ENCODE measurements at regions not wholly inside any gene's neighbourhood (a gene's known extent, or its start where the extent isn't known, plus 50 kb on each side); places are given as distances from the start of the nearest gene placed in this dataset.

GRCh38 chr21:18518054-18518481 is 114.5 kb upstream of the TMPRSS15 start:
- Histone ChIP-seq H2AFZ (ENCODE audit: low read length) (no peak overlapping the region), H3K4me3 (ENCODE audit: low read depth, low read length, poor library complexity, severe bottlenecking) (no peak overlapping the region), H3K9me3 (ENCODE audit: low read length) (0 out of 2 replicates have a peak, but pooled peaks cover 3% of the 10 kb centered on the region), H3K79me2 (ENCODE audit: insufficient read depth, low read depth, low read length) (no peaks in the 10 kb centered on the region), H3K27ac (ENCODE audit: low read depth, low read length, poor library complexity, severe bottlenecking) (no peak overlapping the region), H3K36me3 (ENCODE audit: insufficient read depth, low read length) (no peaks in the 10 kb centered on the region), H4K20me1 (ENCODE audit: insufficient read depth, low read length) (no peaks in the 10 kb centered on the region), H3K4me1 (ENCODE audit: insufficient read depth, low read length, poor library complexity, severe bottlenecking) (no peaks in the 10 kb centered on the region), H3K9me2 (ENCODE audit: insufficient read depth, low read length) (no peaks in the 10 kb centered on the region), H3K4me2 (ENCODE audit: low read length) (no peak overlapping the region)
- POLR2A ChIA-PET, result no interaction called here
- DNase-seq (ENCODE audit: low spot score), result no peak
- intact Hi-C loops (cut with micrococcal nuclease; ENCODE audit: unreplicated experiment), result no loop called here
- CTCF ChIA-PET (ENCODE audit: unreplicated experiment), result no interaction called here
- TF ChIP-seq EZH2phosphoT487 (IDR thresholded peaks at IDR 0.05; ENCODE audit: borderline replicate concordance, low read depth, low read length), result no peak
- TF ChIP-seq CTCF (conservative IDR thresholded peaks at IDR 0.05; ENCODE audit: low read length), result no peak
- BruUV-seq (replicated peaks), result no TSS peak

GRCh38 chr21:18521204-18521603 is 117.6 kb upstream of the TMPRSS15 start:
- H2AFZ ChIP-seq (ENCODE audit: low read length), result no peak overlapping the region
- no peaks in the 10 kb centered on the region for H3K9me2 ChIP-seq (ENCODE audit: insufficient read depth, low read length)
- 0 out of 2 replicates have a peak, but pooled peaks cover 3% of the 10 kb centered on the region for H3K9me3 ChIP-seq (ENCODE audit: low read length)
- H3K4me1 ChIP-seq (ENCODE audit: insufficient read depth, low read length, poor library complexity, severe bottlenecking), result no peaks in the 10 kb centered on the region
- no TSS peak for BruUV-seq (replicated peaks)
- no peak overlapping the region for H3K27ac ChIP-seq (ENCODE audit: low read depth, low read length, poor library complexity, severe bottlenecking)
- H3K4me3 ChIP-seq (ENCODE audit: low read depth, low read length, poor library complexity, severe bottlenecking), result no peak overlapping the region
- H4K20me1 ChIP-seq (ENCODE audit: insufficient read depth, low read length), result no peaks in the 10 kb centered on the region
- H3K4me2 ChIP-seq (ENCODE audit: low read length), result no peak overlapping the region
- ChIA-PET CTCF (ENCODE audit: unreplicated experiment) (no interaction called here), POLR2A (interaction anchor here (0.6 to 3.0 kb wide), 2 partner anchors 9 to 511 kb away, joined by 4 to 7 read pairs; no protein-coding TSS in a partner anchor)
- intact Hi-C loops (cut with micrococcal nuclease; ENCODE audit: unreplicated experiment), result no loop called here
- H3K79me2 ChIP-seq (ENCODE audit: insufficient read depth, low read depth, low read length), result no peaks in the 10 kb centered on the region
- no peak for TF ChIP-seq CTCF (conservative IDR thresholded peaks at IDR 0.05; ENCODE audit: low read length)
- no peak for TF ChIP-seq EZH2phosphoT487 (IDR thresholded peaks at IDR 0.05; ENCODE audit: borderline replicate concordance, low read depth, low read length)
- no peak for DNase-seq (ENCODE audit: low spot score)
- H3K36me3 ChIP-seq (ENCODE audit: insufficient read depth, low read length), result no peaks in the 10 kb centered on the region

- DNase-seq (ENCODE audit: low spot score), result no peak
- Histone ChIP-seq H3K79me2 (ENCODE audit: insufficient read depth, low read depth, low read length) (no peaks in the 10 kb centered on the region), H4K20me1 (ENCODE audit: insufficient read depth, low read length) (no peaks in the 10 kb centered on the region), H3K4me3 (ENCODE audit: low read depth, low read length, poor library complexity, severe bottlenecking) (no peak overlapping the region), H3K4me2 (ENCODE audit: low read length) (no peak overlapping the region), H3K36me3 (ENCODE audit: insufficient read depth, low read length) (no peaks in the 10 kb centered on the region), H3K27ac (ENCODE audit: low read depth, low read length, poor library complexity, severe bottlenecking) (no peak overlapping the region), H3K4me1 (ENCODE audit: insufficient read depth, low read length, poor library complexity, severe bottlenecking) (no peaks in the 10 kb centered on the region), H2AFZ (ENCODE audit: low read length) (no peak overlapping the region), H3K9me2 (ENCODE audit: insufficient read depth, low read length) (no peaks in the 10 kb centered on the region), H3K9me3 (ENCODE audit: low read length) (0 out of 2 replicates have a peak, but pooled peaks cover 3% of the 10 kb centered on the region)
- BruUV-seq (replicated peaks), result no TSS peak
- ChIA-PET POLR2A (no interaction called here), CTCF (ENCODE audit: unreplicated experiment) (no interaction called here)
- TF ChIP-seq CTCF (conservative IDR thresholded peaks at IDR 0.05; ENCODE audit: low read length) (0 out of 2 replicates have a peak, but pooled peaks have one; percentile 32), EZH2phosphoT487 (IDR thresholded peaks at IDR 0.05; ENCODE audit: borderline replicate concordance, low read depth, low read length) (no peak)
- intact Hi-C loops (cut with micrococcal nuclease; ENCODE audit: unreplicated experiment), result no loop called here
These were observed 118.8 kb upstream of the TMPRSS15 start for GRCh38 chr21:18522181-18522972.

Measured in OCI-LY7 (cell line).